HepG2 (cell line): ENCODE measurements at regions not wholly inside any gene's neighbourhood (a gene's known extent, or its start where the extent isn't known, plus 50 kb on each side); places are given as distances from the start of the nearest gene placed in this dataset.

ENCODE experiments used
- ATAC-seq: fragments of 200-7000 bp; cut with Tn5 transposase; 3 replicates; pipeline ENCODE4 v1.9.1; 2020; ENCODE audit warnings: mild to moderate bottlenecking, moderate library complexity
- BruUV-seq: library from RNA; stranded (reverse); fragments of 400-500 nt; replicated peaks from 2 replicates; lab custom pipeline; 2021; lab: Mats Ljungman, UMichigan
- CTCF ChIA-PET: fragments of 300-600 bp; formaldehyde crosslinking; extraction: SDS; loops from one replicate; lab custom pipeline; 2021; ENCODE audit warnings: low total read pairs, inconsistent platforms, low intra/inter-chr PET ratio; lab: Yijun Ruan, JAX
- POLR2A ChIA-PET: fragments of 350-600 bp; sonication (Branson Sonifier 250); formaldehyde crosslinking; loops from one replicate; lab custom pipeline; 2020; ENCODE audit warnings: antibody characterized with exemption, inconsistent platforms; lab: Yijun Ruan, JAX
- DNase-seq: peaks from one replicate; pipeline ENCODE4 v3.0.0-alpha.2; 2015; ENCODE audit warnings: low spot score
- FAIRE-seq: peaks from 3 replicates; lab custom pipeline; 2011; peaks lifted over from hg19 to GRCh38; lab: Jason Lieb, UNC
- H2AFZ ChIP-seq: one replicate; pipeline ENCODE4 v1.6.1; 2011; ENCODE audit warnings: low read length, inconsistent platforms
- H3K27ac ChIP-seq: fragments of 300-600 bp; 3 replicates; pipeline ENCODE4 v1.8.0; 2011; ENCODE audit warnings: mixed run types, mild to moderate bottlenecking, mixed read lengths, low read length, inconsistent platforms; ENCODE audit not compliant: insufficient read depth; ENCODE audit errors: extremely low read length
- H3K27me3 ChIP-seq, 2 experiments: fragments of 200-600 bp in 1 of 2; 2 replicates in 1 of 2; 3 replicates in 1 of 2; pipeline versions ENCODE4 v1.6.0 to v1.8.0; 2011; ENCODE audit warnings: low read length in 2 of 2, mild to moderate bottlenecking in 2 of 2, moderate library complexity in 2 of 2, inconsistent platforms in 1 of 2; ENCODE audit not compliant: insufficient read depth in 2 of 2, control insufficient read depth in 1 of 2
- H3K36me3 ChIP-seq, 2 experiments: fragments of 200-600 bp in 1 of 2; replicated peaks in 1 of 2; 2 replicates in 1 of 2; 3 replicates in 1 of 2; pipeline versions ENCODE4 v1.5.1 to v1.8.0; 2011; ENCODE audit warnings: low read length in 2 of 2, inconsistent platforms in 1 of 2; ENCODE audit not compliant: insufficient read depth in 2 of 2, control insufficient read depth in 1 of 2
- H3K4me1 ChIP-seq: 2 replicates; pipeline ENCODE4 v1.5.1; 2012; ENCODE audit warnings: low read length, inconsistent platforms; ENCODE audit not compliant: insufficient read depth
- H3K4me2 ChIP-seq: 2 replicates; pipeline ENCODE4 v1.6.0; 2011; ENCODE audit warnings: low read depth, low read length, inconsistent platforms
- H3K4me3 ChIP-seq, 3 experiments: fragments of 200-600 bp in 1 of 3; sonication (generic), shearing (Covaris generic) in 1 of 3; replicated peaks in 1 of 3; 2 replicates each; pipeline ENCODE4 v1.5.1; 2011 to 2016; ENCODE audit warnings: low read length in 3 of 3, inconsistent platforms in 2 of 3, low read depth in 2 of 3, mild to moderate bottlenecking in 2 of 3, control low read depth in 1 of 3, mixed read lengths in 1 of 3; ENCODE audit not compliant: insufficient read depth in 1 of 3
- H3K79me2 ChIP-seq: one replicate; pipeline ENCODE4 v1.6.1; 2011; ENCODE audit warnings: low read length, inconsistent platforms; ENCODE audit not compliant: insufficient read depth
- H3K9ac ChIP-seq: 2 replicates; pipeline ENCODE4 v1.6.0; 2011; ENCODE audit warnings: mild to moderate bottlenecking, low read depth, low read length, inconsistent platforms; ENCODE audit not compliant: insufficient read depth
- H3K9me3 ChIP-seq: 2 replicates; pipeline ENCODE4 v1.5.1; 2012; ENCODE audit warnings: mild to moderate bottlenecking, low read length
- H4K20me1 ChIP-seq: 2 replicates; pipeline ENCODE4 v1.6.0; 2011; ENCODE audit warnings: inconsistent platforms, mild to moderate bottlenecking, low read length, moderate library complexity; ENCODE audit not compliant: insufficient read depth
- BORCS8-MEF2B ChIP-seq: sonication (generic); formaldehyde crosslinking; IDR thresholded peaks from 2 replicates; pipeline ENCODE4 v1.8.0; 2022; ENCODE audit warnings: mild to moderate bottlenecking, missing genetic modification reagents
- CHCHD3 ChIP-seq: sonication (generic); formaldehyde crosslinking; IDR thresholded peaks from 2 replicates; pipeline ENCODE4 v1.8.0; 2022; ENCODE audit warnings: mild to moderate bottlenecking, missing genetic modification reagents, moderate library complexity
- EP300 ChIP-seq, 3 experiments: sonication (generic) in 1 of 3; formaldehyde crosslinking in 1 of 3; IDR thresholded peaks; 2 replicates each; pipeline versions ENCODE4 v1.5.1 to v1.6.1; 2011 to 2020; ENCODE audit warnings: low read depth in 2 of 3, low read length in 2 of 3, borderline replicate concordance in 1 of 3, improper control_type of control experiment in 1 of 3, mild to moderate bottlenecking in 1 of 3, missing genetic modification reagents in 1 of 3, moderate library complexity in 1 of 3
- GTF2F1 ChIP-seq: fragments of 150-350 bp; IDR thresholded peaks from 2 replicates; pipeline ENCODE4 v1.6.1; 2014; ENCODE audit warnings: low read length
- HOMEZ ChIP-seq: IDR thresholded peaks from 2 replicates; pipeline ENCODE4 v1.6.1; 2016; ENCODE audit warnings: low read depth
- IKZF4 ChIP-seq: sonication (generic); formaldehyde crosslinking; IDR thresholded peaks from 2 replicates; pipeline ENCODE4 v1.5.1; 2020; ENCODE audit warnings: borderline replicate concordance, mild to moderate bottlenecking, low read depth, missing genetic modification reagents; ENCODE audit errors: not compliant biosample characterization
- SIN3B ChIP-seq: fragments of 150-350 bp; IDR thresholded peaks from 2 replicates; pipeline ENCODE4 v1.6.1; 2014; ENCODE audit warnings: low read length
- SMC3 ChIP-seq: IDR thresholded peaks from 2 replicates; pipeline ENCODE4 v1.6.1; 2011; ENCODE audit warnings: low read length, improper control_type of control experiment
- TBL1XR1 ChIP-seq: fragments of 150-350 bp; IDR thresholded peaks from 2 replicates; pipeline ENCODE4 v1.6.1; 2014; ENCODE audit warnings: borderline replicate concordance, low read length; ENCODE audit not compliant: partially characterized antibody
- ZBTB46 ChIP-seq: sonication (generic); formaldehyde crosslinking; IDR thresholded peaks from 2 replicates; pipeline ENCODE4 v1.4.0; 2020; ENCODE audit warnings: mild to moderate bottlenecking, missing genetic modification reagents, borderline replicate concordance
- ZNF235 ChIP-seq: sonication (generic); formaldehyde crosslinking; IDR thresholded peaks from 2 replicates; pipeline ENCODE4 v1.8.1; 2023; ENCODE audit warnings: mild to moderate bottlenecking, missing genetic modification reagents, borderline replicate concordance
- ZNF629 ChIP-seq: sonication (generic); formaldehyde crosslinking; conservative IDR thresholded peaks from 2 replicates; pipeline ENCODE4 v1.5.0; 2020; ENCODE audit warnings: missing genetic modification reagents
- ZNF709 ChIP-seq: sonication (generic); formaldehyde crosslinking; IDR thresholded peaks from 2 replicates; pipeline ENCODE4 v1.5.0; 2020; ENCODE audit warnings: mild to moderate bottlenecking, missing genetic modification reagents
- WGBS: methylation state at CpG from one replicate; pipeline ENCODE4 v1.1.6; 2017; ENCODE audit warnings: low lambda C conversion rate; 5-methylcytosine and 5-hydroxymethylcytosine counted together
- in situ Hi-C: cut with HindIII; loops from 2 replicates; pipeline ENCODE4 v1.10.0; 2017; ENCODE audit warnings: low pct_unique_long_range_greater_than_20kb; ENCODE audit not compliant: extremely low pct_ligation_motif_present
- intact Hi-C: fragments of 100-400 bp; cut with micrococcal nuclease; formaldehyde crosslinking; loops from one replicate; pipeline ENCODE4 v1.10.0; 2022; ENCODE audit not compliant: unreplicated experiment
- TF ChIP-seq, protein P1 (sequence below): sonication (generic); formaldehyde crosslinking; IDR thresholded peaks from 2 replicates; pipeline ENCODE4 v1.4.0; 2020; ENCODE audit warnings: missing genetic modification reagents, borderline replicate concordance
- TF ChIP-seq, protein P2 (sequence below): sonication (generic); formaldehyde crosslinking; IDR thresholded peaks from 2 replicates; pipeline ENCODE4 v1.5.0; 2020; ENCODE audit warnings: mild to moderate bottlenecking, missing genetic modification reagents

DNA sequence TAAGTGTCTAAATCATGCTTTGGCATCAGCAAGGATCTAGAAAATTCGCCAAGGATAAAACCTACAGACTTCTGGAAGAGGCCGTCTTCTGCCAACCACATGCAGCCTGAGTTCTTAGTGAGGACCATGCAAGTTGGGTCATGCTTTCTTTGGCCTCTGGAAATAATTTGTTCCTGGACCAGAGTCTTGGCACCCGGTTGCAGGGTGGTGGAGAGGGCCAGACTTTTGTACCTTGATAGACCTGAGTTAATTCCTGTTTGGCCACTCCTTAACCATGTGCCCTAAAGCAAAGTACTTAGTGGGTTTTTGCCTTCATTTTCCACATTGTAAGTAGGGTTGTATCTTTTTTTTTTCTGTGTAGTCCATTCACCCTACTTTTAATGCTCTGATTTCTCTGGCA, 283.4 kb upstream of the IRX5 start:
- ChIA-PET CTCF (no interaction called here), POLR2A (no interaction called here)
- in situ Hi-C loops: no loop called here
- DNase-seq (no peak), ATAC-seq (no peak), FAIRE-seq (no peak)
- peaks cover 3 to 47% of the 10 kb centered on the region in 2 experiments; a peak in 4 of 5 replicates for H3K27me3 ChIP-seq
- intact Hi-C loops: no loop called here
- no peak overlapping the region for H3K9ac ChIP-seq
- no peak overlapping the region for H3K27ac ChIP-seq
- no peaks in the 10 kb centered on the region for H3K36me3 ChIP-seq
- 27% methylated on average over 3 of the region's 3 CpGs for WGBS
- H3K79me2 ChIP-seq: no peaks in the 10 kb centered on the region
- H3K9me3 ChIP-seq: no peaks in the 10 kb centered on the region
- BruUV-seq: no TSS peak
- no peak overlapping the region for H3K4me2 ChIP-seq
- H4K20me1 ChIP-seq: no peaks in the 10 kb centered on the region
- H2AFZ ChIP-seq: no peak overlapping the region
- H3K4me3 ChIP-seq: no peak overlapping the region
- no peaks in the 10 kb centered on the region for H3K4me1 ChIP-seq
- TF ChIP-seq CHCHD3 (CRISPR knock-in tag): no peak
- no peak for TF ChIP-seq EP300 (IDR thresholded peaks at IDR 0.05; ENCODE audit: low read depth in 2 of 2, low read length in 2 of 2)
- TF ChIP-seq EP300 (CRISPR knock-in tag; IDR thresholded peaks at IDR 0.05; ENCODE audit: borderline replicate concordance): no peak
- TF ChIP-seq IKZF4 (CRISPR knock-in tag): no peak
- no peak for TF ChIP-seq SIN3B
- TF ChIP-seq TBL1XR1: no peak
- TF ChIP-seq GTF2F1: no peak
- TF ChIP-seq, protein P1, sequence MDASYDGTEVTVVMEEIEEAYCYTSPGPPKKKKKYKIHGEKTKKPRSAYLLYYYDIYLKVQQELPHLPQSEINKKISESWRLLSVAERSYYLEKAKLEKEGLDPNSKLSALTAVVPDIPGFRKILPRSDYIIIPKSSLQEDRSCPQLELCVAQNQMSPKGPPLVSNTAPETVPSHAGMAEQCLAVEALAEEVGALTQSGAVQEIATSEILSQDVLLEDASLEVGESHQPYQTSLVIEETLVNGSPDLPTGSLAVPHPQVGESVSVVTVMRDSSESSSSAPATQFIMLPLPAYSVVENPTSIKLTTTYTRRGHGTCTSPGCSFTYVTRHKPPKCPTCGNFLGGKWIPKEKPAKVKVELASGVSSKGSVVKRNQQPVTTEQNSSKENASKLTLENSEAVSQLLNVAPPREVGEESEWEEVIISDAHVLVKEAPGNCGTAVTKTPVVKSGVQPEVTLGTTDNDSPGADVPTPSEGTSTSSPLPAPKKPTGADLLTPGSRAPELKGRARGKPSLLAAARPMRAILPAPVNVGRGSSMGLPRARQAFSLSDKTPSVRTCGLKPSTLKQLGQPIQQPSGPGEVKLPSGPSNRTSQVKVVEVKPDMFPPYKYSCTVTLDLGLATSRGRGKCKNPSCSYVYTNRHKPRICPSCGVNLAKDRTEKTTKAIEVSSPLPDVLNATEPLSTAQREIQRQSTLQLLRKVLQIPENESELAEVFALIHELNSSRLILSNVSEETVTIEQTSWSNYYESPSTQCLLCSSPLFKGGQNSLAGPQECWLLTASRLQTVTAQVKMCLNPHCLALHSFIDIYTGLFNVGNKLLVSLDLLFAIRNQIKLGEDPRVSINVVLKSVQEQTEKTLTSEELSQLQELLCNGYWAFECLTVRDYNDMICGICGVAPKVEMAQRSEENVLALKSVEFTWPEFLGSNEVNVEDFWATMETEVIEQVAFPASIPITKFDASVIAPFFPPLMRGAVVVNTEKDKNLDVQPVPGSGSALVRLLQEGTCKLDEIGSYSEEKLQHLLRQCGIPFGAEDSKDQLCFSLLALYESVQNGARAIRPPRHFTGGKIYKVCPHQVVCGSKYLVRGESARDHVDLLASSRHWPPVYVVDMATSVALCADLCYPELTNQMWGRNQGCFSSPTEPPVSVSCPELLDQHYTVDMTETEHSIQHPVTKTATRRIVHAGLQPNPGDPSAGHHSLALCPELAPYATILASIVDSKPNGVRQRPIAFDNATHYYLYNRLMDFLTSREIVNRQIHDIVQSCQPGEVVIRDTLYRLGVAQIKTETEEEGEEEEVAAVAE (CRISPR knock-in tag): no peak
- TF ChIP-seq ZNF709 (CRISPR knock-in tag): no peak
- TF ChIP-seq BORCS8-MEF2B (CRISPR knock-in tag): no peak
- TF ChIP-seq SMC3: no peak
- no peak for TF ChIP-seq ZBTB46 (CRISPR knock-in tag)
- TF ChIP-seq ZNF235 (CRISPR knock-in tag): no peak
- TF ChIP-seq ZNF629 (CRISPR knock-in tag): no peak
- TF ChIP-seq, protein P2, sequence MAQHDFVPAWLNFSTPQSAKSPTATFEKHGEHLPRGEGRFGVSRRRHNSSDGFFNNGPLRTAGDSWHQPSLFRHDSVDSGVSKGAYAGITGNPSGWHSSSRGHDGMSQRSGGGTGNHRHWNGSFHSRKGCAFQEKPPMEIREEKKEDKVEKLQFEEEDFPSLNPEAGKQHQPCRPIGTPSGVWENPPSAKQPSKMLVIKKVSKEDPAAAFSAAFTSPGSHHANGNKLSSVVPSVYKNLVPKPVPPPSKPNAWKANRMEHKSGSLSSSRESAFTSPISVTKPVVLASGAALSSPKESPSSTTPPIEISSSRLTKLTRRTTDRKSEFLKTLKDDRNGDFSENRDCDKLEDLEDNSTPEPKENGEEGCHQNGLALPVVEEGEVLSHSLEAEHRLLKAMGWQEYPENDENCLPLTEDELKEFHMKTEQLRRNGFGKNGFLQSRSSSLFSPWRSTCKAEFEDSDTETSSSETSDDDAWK (CRISPR knock-in tag): no peak
- TF ChIP-seq HOMEZ: no peak
